ENCODE measurements at regions not wholly inside any gene's neighbourhood (a gene's known extent, or its start where the extent isn't known, plus 50 kb on each side); places are given as distances from the start of the nearest gene placed in this dataset.

DNA sequence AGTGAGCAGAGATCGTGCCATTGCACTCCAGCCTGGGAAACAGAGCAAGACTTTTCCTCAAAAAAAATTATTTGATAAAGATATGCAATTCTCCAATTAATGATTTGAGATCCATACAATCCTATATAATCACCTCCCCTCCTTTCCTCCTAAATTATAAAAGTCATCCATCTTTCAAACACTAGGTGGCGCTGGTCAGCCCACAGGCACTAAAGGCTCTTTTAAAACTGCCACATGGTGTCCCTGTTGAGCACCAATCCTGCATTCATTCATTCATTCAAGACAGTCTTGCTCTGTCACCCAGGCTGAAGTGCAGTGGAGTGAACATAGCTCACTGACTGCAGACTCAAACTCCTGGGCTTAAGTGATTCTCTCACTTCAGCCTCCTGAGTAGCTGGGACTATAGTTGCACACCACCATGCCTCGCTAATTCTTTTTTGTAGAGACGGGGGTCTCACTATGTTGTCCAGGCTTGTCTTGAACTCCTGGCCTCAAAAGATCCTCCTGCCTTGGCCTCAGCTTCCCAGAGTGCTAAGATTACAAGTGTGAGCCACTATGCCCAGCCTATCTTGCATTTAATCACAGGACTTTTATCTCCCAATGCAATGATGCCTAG, 58.7 kb upstream of the SLC2A12 start:
- H3K9me3 Mint-ChIP-seq: no peaks in the 10 kb centered on the region
- no peaks in the 10 kb centered on the region for H3K4me1 Mint-ChIP-seq
- ChIA-PET POLR2A (no interaction called here), CTCF (interaction anchor here (0.8 to 3.7 kb wide), 9 partner anchors 9 to 829 kb away, joined by 3 to 26 read pairs (median 5); no protein-coding TSS in a partner anchor)
- peaks cover 17% of the 10 kb centered on the region for H3K27me3 Mint-ChIP-seq
- TF ChIP-seq, protein P1, sequence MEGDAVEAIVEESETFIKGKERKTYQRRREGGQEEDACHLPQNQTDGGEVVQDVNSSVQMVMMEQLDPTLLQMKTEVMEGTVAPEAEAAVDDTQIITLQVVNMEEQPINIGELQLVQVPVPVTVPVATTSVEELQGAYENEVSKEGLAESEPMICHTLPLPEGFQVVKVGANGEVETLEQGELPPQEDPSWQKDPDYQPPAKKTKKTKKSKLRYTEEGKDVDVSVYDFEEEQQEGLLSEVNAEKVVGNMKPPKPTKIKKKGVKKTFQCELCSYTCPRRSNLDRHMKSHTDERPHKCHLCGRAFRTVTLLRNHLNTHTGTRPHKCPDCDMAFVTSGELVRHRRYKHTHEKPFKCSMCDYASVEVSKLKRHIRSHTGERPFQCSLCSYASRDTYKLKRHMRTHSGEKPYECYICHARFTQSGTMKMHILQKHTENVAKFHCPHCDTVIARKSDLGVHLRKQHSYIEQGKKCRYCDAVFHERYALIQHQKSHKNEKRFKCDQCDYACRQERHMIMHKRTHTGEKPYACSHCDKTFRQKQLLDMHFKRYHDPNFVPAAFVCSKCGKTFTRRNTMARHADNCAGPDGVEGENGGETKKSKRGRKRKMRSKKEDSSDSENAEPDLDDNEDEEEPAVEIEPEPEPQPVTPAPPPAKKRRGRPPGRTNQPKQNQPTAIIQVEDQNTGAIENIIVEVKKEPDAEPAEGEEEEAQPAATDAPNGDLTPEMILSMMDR (IDR thresholded peaks at IDR 0.05): peak; percentile 27
- no peak overlapping the region for H3K27ac Mint-ChIP-seq
- ATAC-seq (ENCODE audit: low read depth): no peak
- intact Hi-C loops (cut with micrococcal nuclease): loop anchor here (1.0 kb wide), 2 partner anchors 771 to 830 kb away; no protein-coding TSS in a partner anchor
- no peak overlapping the region for H3K4me3 Mint-ChIP-seq
- DNase-seq: no peak
- H3K36me3 Mint-ChIP-seq (ENCODE audit: low read depth): no peaks in the 10 kb centered on the region

DNA sequence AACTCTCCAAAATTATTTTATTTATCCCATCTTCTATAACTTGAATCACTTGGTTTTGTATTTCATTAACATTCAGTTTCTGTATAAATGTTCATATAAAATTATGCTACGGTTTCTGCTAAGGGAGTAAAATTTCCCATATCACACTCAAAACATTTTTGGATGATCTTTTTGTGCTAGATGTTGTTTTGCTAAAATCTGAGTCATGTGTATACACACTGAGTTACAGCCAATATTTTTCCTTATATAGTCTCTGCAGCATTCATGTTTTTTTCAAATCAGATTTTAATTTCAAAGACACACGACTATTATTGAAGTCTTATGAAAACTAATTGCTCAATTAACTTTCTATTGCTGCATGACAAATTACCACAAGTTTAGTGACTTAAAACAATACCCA, 54.3 kb upstream of the SLC2A12 start:
- Mint-ChIP-seq H3K4me1 (no peaks in the 10 kb centered on the region), H3K9me3 (no peaks in the 10 kb centered on the region), H3K4me3 (no peak overlapping the region), H3K27ac (no peak overlapping the region), H3K36me3 (ENCODE audit: low read depth) (no peaks in the 10 kb centered on the region), H3K27me3 (peaks cover 21% of the 10 kb centered on the region)
- ChIA-PET POLR2A (no interaction called here), CTCF (interaction anchor here (1.2 to 2.5 kb wide), 3 partner anchors 9 to 183 kb away, joined by 4 to 9 read pairs (median 6); no protein-coding TSS in a partner anchor)
- intact Hi-C loops (cut with micrococcal nuclease): no loop called here
- DNase-seq (no peak), ATAC-seq (ENCODE audit: low read depth) (no peak)
- TF ChIP-seq, protein P1 (IDR thresholded peaks at IDR 0.05): no peak

DNA sequence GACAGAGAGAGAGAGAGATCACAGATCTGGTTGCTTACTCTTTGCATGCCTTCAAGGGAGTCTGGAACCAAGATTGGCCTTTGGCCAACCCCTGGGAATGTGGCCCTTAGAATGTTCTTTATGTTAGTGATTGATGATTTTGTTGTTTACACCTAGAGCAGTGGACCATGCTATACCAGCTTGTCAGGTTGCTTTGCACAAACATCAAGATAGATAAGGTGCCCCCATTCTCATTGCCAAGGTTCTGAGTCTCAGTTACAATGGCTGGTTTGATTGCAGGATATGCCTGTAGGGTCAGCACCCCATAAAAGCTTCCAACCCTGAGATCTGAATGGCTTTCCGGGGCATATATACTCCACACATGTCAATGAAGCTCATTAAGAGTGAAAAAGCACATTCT, 53.5 kb upstream of the SLC2A12 start:
- Mint-ChIP-seq H3K4me1 (no peaks in the 10 kb centered on the region), H3K27me3 (peaks cover 21% of the 10 kb centered on the region), H3K9me3 (peaks cover 5% of the 10 kb centered on the region), H3K27ac (no peak overlapping the region), H3K4me3 (no peak overlapping the region), H3K36me3 (ENCODE audit: low read depth) (no peaks in the 10 kb centered on the region)
- intact Hi-C loops (cut with micrococcal nuclease): no loop called here
- TF ChIP-seq, protein P1 (IDR thresholded peaks at IDR 0.05): no peak
- DNase-seq: no peak
- POLR2A ChIA-PET: no interaction called here
- CTCF ChIA-PET: interaction anchor here (1.9 to 12.7 kb wide), 2 partner anchors 8 to 183 kb away, joined by 9 to 394 read pairs; no protein-coding TSS in a partner anchor
- no peak for ATAC-seq (ENCODE audit: low read depth)

DNA sequence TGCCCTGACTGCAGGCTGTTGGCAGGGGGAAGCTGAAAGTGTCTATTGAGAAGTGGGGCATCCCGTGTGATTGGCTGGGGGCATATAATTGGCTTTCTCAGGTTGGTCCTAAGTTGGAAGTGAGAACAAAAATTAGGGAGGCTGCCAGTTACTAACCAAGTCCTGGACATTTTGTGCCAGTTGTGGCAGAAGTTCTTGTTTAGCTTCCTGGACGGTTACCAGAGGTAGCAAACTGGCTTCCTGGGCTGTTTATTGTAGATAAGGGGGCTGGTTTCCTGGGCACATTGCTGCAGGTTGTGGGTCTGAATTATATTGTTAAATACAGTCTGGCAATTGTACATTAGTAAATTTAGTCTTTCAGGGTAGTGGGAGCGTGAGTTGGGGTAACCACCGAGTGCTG, 50.6 kb upstream of the SLC2A12 start:
- Mint-ChIP-seq H3K27ac (no peak overlapping the region), H3K9me3 (peaks cover 5% of the 10 kb centered on the region), H3K27me3 (peaks cover 26% of the 10 kb centered on the region), H3K36me3 (ENCODE audit: low read depth) (no peaks in the 10 kb centered on the region), H3K4me3 (no peak overlapping the region), H3K4me1 (no peaks in the 10 kb centered on the region)
- ATAC-seq (ENCODE audit: low read depth) (no peak), DNase-seq (no peak)
- TF ChIP-seq, protein P1 (IDR thresholded peaks at IDR 0.05): no peak
- POLR2A ChIA-PET: no interaction called here
- intact Hi-C loops (cut with micrococcal nuclease): no loop called here
- CTCF ChIA-PET: interaction anchor here (0.8 to 12.7 kb wide), 3 partner anchors 9 to 180 kb away, joined by 4 to 394 read pairs (median 5); no protein-coding TSS in a partner anchor
